A549 (cell line): ENCODE measurements at regions not wholly inside any gene's neighbourhood (a gene's known extent, or its start where the extent isn't known, plus 50 kb on each side); places are given as distances from the start of the nearest gene placed in this dataset.

Source experiments
- ATAC-seq, 2 experiments: fragments of 200-7000 bp in 1 of 2; fragments of >200 bp in 1 of 2; cut with Nextera tagmentation in 1 of 2; cut with Tn5 transposase in 1 of 2; 3 replicates each; pipeline versions ENCODE4 v1.8.0 to v1.9.1; 2018 to 2020; ENCODE audit warnings: mild to moderate bottlenecking in 1 of 2, moderate library complexity in 1 of 2
- CTCF ChIA-PET: fragments of 300-600 bp; sonication (Branson Sonifier 250); formaldehyde crosslinking; extraction: SDS; loops from one replicate; lab custom pipeline; 2021; ENCODE audit warnings: antibody characterized with exemption, inconsistent platforms; lab: Yijun Ruan, JAX
- POLR2A ChIA-PET: fragments of 350-600 bp; formaldehyde crosslinking; extraction: SDS; loops from one replicate; lab custom pipeline; 2021; ENCODE audit warnings: antibody characterized with exemption, inconsistent platforms; lab: Yijun Ruan, JAX
- DNase-seq, 2 experiments: peaks; one replicate each; pipeline versions ENCODE4 v3.0.0 to v3.0.0-alpha.2; 2011 to 2016; ENCODE audit warnings: low read depth in 1 of 2, low spot score in 1 of 2
- FAIRE-seq: peaks from 2 replicates; lab custom pipeline; 2011; peaks lifted over from hg19 to GRCh38; lab: Jason Lieb, UNC
- H3K27ac ChIP-seq, 2 experiments: fragments of >200 bp; sonication (Bioruptor Twin); formaldehyde crosslinking; 3 replicates each; pipeline ENCODE4 v1.5.1; 2016 to 2017
- H3K4me1 ChIP-seq: fragments of >200 bp; sonication (Bioruptor Twin); formaldehyde crosslinking; 3 replicates; pipeline ENCODE4 v1.6.1; 2016
- H3K4me2 ChIP-seq: fragments of >200 bp; sonication (Bioruptor Twin); formaldehyde crosslinking; 3 replicates; pipeline ENCODE4 v1.6.1; 2016
- H3K4me3 ChIP-seq: fragments of >200 bp; sonication (Bioruptor Twin); formaldehyde crosslinking; 3 replicates; pipeline ENCODE4 v1.5.1; 2016
- H3K9me3 ChIP-seq: fragments of >200 bp; sonication (Bioruptor Twin); formaldehyde crosslinking; 3 replicates; pipeline ENCODE4 v1.6.1; 2016
- CTCF ChIP-seq: fragments of >200 bp; sonication (Bioruptor Twin); formaldehyde crosslinking; IDR thresholded peaks from 3 replicates; pipeline ENCODE4 v1.5.1; 2016
- ELK1 ChIP-seq: fragments of 150-350 bp; IDR thresholded peaks from 2 replicates; pipeline ENCODE4 v1.6.1; 2014; ENCODE audit warnings: low read depth, mild to moderate bottlenecking, low read length
- HMGXB4 ChIP-seq: fragments of 250-450 bp; sonication (Bioruptor Pico); IDR thresholded peaks from 2 replicates; pipeline ENCODE4 v1.5.0; 2021; ENCODE audit warnings: mild to moderate bottlenecking, moderate library complexity, borderline replicate concordance
- KDM1A ChIP-seq: fragments of 200-600 bp; sonication (generic); IDR thresholded peaks from 2 replicates; pipeline ENCODE4 v1.6.1; 2016; ENCODE audit warnings: low read depth, mild to moderate bottlenecking
- MAFK ChIP-seq: fragments of 450-650 bp; IDR thresholded peaks from 2 replicates; pipeline ENCODE4 v1.6.1; 2014; ENCODE audit not compliant: partially characterized antibody
- MAX ChIP-seq: IDR thresholded peaks from 2 replicates; pipeline ENCODE4 v1.6.1; 2012
- PBX3 ChIP-seq: IDR thresholded peaks from 2 replicates; pipeline ENCODE4 v1.6.1; 2012
- PHF8 ChIP-seq: fragments of 200-600 bp; sonication (generic); IDR thresholded peaks from 2 replicates; pipeline ENCODE4 v1.6.1; 2016; ENCODE audit warnings: low read depth, mild to moderate bottlenecking, antibody characterized with exemption, moderate library complexity, borderline replicate concordance
- RAD21 ChIP-seq, 2 experiments: fragments of >200 bp in 1 of 2; sonication (Bioruptor Twin) in 1 of 2; formaldehyde crosslinking in 1 of 2; IDR thresholded peaks in 1 of 2; conservative IDR thresholded peaks in 1 of 2; 2 replicates in 1 of 2; 3 replicates in 1 of 2; pipeline ENCODE4 v1.6.1; 2012 to 2018; ENCODE audit warnings: inconsistent platforms in 1 of 2
- RARB ChIP-seq: fragments of 250-450 bp; sonication (Bioruptor Pico); IDR thresholded peaks from 2 replicates; pipeline ENCODE4 v1.8.0; 2021; ENCODE audit warnings: mild to moderate bottlenecking, moderate library complexity
- RCOR1 ChIP-seq: fragments of 150-350 bp; IDR thresholded peaks from 2 replicates; pipeline ENCODE4 v1.6.1; 2014; ENCODE audit warnings: antibody characterized with exemption, low read length, low read depth
- REST ChIP-seq: fragments of 200-600 bp; sonication (generic); IDR thresholded peaks from 2 replicates; pipeline ENCODE4 v1.6.1; 2016; ENCODE audit warnings: antibody characterized with exemption, mild to moderate bottlenecking, moderate library complexity
- USF2 ChIP-seq: fragments of 450-650 bp; IDR thresholded peaks from 2 replicates; pipeline ENCODE4 v1.6.1; 2014; ENCODE audit warnings: antibody characterized with exemption
- ZNF302 ChIP-seq: fragments of 250-450 bp; sonication (Bioruptor Pico); IDR thresholded peaks from 2 replicates; pipeline ENCODE4 v1.9.0; 2021; ENCODE audit warnings: inconsistent platforms, mild to moderate bottlenecking, moderate library complexity
- WGBS: methylation state at CpG from one replicate; pipeline ENCODE4 v1.1.6; 2017; ENCODE audit errors: missing lambda C conversion rate; 5-methylcytosine and 5-hydroxymethylcytosine counted together

GRCh38 chr1:200314085-200314750, 95.6 kb downstream of the ZNF281 start (continued):
- TF ChIP-seq RARB (CRISPR knock-in tag) (0 out of 2 replicates have a peak, but pooled peaks have one; percentile 22), REST (no peak)

GRCh38 chr1:200311256-200311655, 98.6 kb downstream of the ZNF281 start:
- Histone ChIP-seq H3K4me2 (no peak overlapping the region), H3K4me1 (peaks cover 35% of the 10 kb centered on the region), H3K4me3 (no peak overlapping the region), H3K27ac (peak overlapping the region in 1 of 2 experiments; percentile 41; a peak in 1 of 6 replicates), H3K9me3 (no peaks in the 10 kb centered on the region)
- WGBS: 92% methylated on average over 1 of the region's 1 CpG
- TF ChIP-seq RCOR1: no peak
- no peak for TF ChIP-seq PBX3
- no peak for TF ChIP-seq ELK1
- no peak for TF ChIP-seq USF2
- TF ChIP-seq RAD21 (conservative IDR thresholded peaks at IDR 0.05 in 1 of 2, IDR thresholded peaks at IDR 0.05 in 1 of 2): no peak
- no peak for TF ChIP-seq CTCF
- no peak for TF ChIP-seq PHF8
- TF ChIP-seq ZNF302 (CRISPR knock-in tag): no peak
- TF ChIP-seq KDM1A: no peak
- no peak for TF ChIP-seq MAX
- no peak for TF ChIP-seq MAFK
- TF ChIP-seq HMGXB4 (CRISPR knock-in tag): no peak
- DNase-seq (no peak), FAIRE-seq (no peak), ATAC-seq (no peak)
- ChIA-PET POLR2A (no interaction called here), CTCF (interaction anchor here (1.0 to 1.5 kb wide), 4 partner anchors 10 to 35 kb away, joined by 3 to 4 read pairs (median 3); no protein-coding TSS in a partner anchor)
